GM23338 (cell line): ENCODE measurements at regions not wholly inside any gene's neighbourhood (a gene's known extent, or its start where the extent isn't known, plus 50 kb on each side); places are given as distances from the start of the nearest gene placed in this dataset.

ENCODE experiments used
- ATAC-seq: fragments of 200-7000 bp; cut with Tn5 transposase; 3 replicates; pipeline ENCODE4 v1.9.1; 2020
- DNase-seq: peaks from one replicate; pipeline ENCODE4 v3.0.0-alpha.2; 2015; ENCODE audit warnings: low spot score
- H2AFZ ChIP-seq: fragments of 200-600 bp; sonication (generic); 2 replicates; pipeline ENCODE4 v1.8.0; 2016; ENCODE audit warnings: antibody characterized with exemption, mild to moderate bottlenecking, moderate library complexity
- H3F3A ChIP-seq: fragments of 200-600 bp; sonication (generic); replicated peaks from 2 replicates; pipeline ENCODE4 v1.8.0; 2017; ENCODE audit warnings: antibody characterized with exemption, mixed run types, low read depth
- H3K27ac ChIP-seq: fragments of 200-600 bp; sonication (generic); 2 replicates; pipeline ENCODE4 v1.6.1; 2016; ENCODE audit warnings: low read depth
- H3K27me3 ChIP-seq: fragments of 200-600 bp; sonication (generic); 2 replicates; pipeline ENCODE4 v1.8.0; 2016; ENCODE audit warnings: mild to moderate bottlenecking, mixed run types, moderate library complexity; ENCODE audit not compliant: insufficient read depth
- H3K36me3 ChIP-seq: fragments of 200-600 bp; sonication (generic); 2 replicates; pipeline ENCODE4 v1.8.0; 2016; ENCODE audit warnings: mild to moderate bottlenecking; ENCODE audit not compliant: insufficient read depth
- H3K4me1 ChIP-seq: fragments of 200-600 bp; sonication (generic); 2 replicates; pipeline ENCODE4 v1.8.0; 2016; ENCODE audit warnings: mild to moderate bottlenecking, moderate library complexity; ENCODE audit not compliant: insufficient read depth
- H3K4me2 ChIP-seq: fragments of 200-600 bp; sonication (generic); 2 replicates; pipeline ENCODE4 v1.7.1; 2017; ENCODE audit warnings: mixed run types
- H3K4me3 ChIP-seq: fragments of 200-600 bp; sonication (generic); 2 replicates; pipeline ENCODE4 v1.6.1; 2016; ENCODE audit warnings: mixed run types
- H3K79me2 ChIP-seq: fragments of 200-600 bp; sonication (generic); replicated peaks from 2 replicates; pipeline ENCODE4 v1.8.0; 2017; ENCODE audit warnings: mild to moderate bottlenecking; ENCODE audit not compliant: insufficient read depth
- H3K9me2 ChIP-seq: fragments of 200-600 bp; sonication (generic); 2 replicates; pipeline ENCODE4 v1.8.0; 2017; ENCODE audit not compliant: insufficient read depth
- H4K20me1 ChIP-seq: fragments of 200-600 bp; sonication (generic); replicated peaks from 2 replicates; pipeline ENCODE4 v1.8.0; 2017; ENCODE audit warnings: mild to moderate bottlenecking; ENCODE audit not compliant: insufficient read depth
- H3K27ac Mint-ChIP-seq: 2 replicates; pipeline ENCODE4 v1.8.0; 2020; ENCODE audit warnings: inconsistent platforms, mild to moderate bottlenecking, moderate library complexity, mixed read lengths
- H3K27me3 Mint-ChIP-seq: 3 replicates; pipeline ENCODE4 v1.8.0; 2022; ENCODE audit warnings: low read depth, mild to moderate bottlenecking, moderate library complexity, mixed read lengths, inconsistent platforms; ENCODE audit not compliant: insufficient read depth, poor library complexity
- H3K36me3 Mint-ChIP-seq: 3 replicates; pipeline ENCODE4 v1.8.0; 2021; ENCODE audit warnings: low read depth, mild to moderate bottlenecking, inconsistent platforms, moderate library complexity, mixed read lengths
- H3K4me1 Mint-ChIP-seq: 3 replicates; pipeline ENCODE4 v1.8.0; 2020; ENCODE audit warnings: mild to moderate bottlenecking, inconsistent platforms, mixed read lengths
- H3K4me3 Mint-ChIP-seq: 3 replicates; pipeline ENCODE4 v1.8.0; 2021; ENCODE audit warnings: moderate library complexity, mild to moderate bottlenecking, inconsistent platforms, mixed read lengths
- H3K9me3 Mint-ChIP-seq: 3 replicates; pipeline ENCODE4 v1.8.0; 2020; ENCODE audit warnings: moderate library complexity, mild to moderate bottlenecking, inconsistent platforms, mixed read lengths
- CREB1 ChIP-seq: fragments of 250-450 bp; sonication (Bioruptor Pico); IDR thresholded peaks from 2 replicates; pipeline ENCODE4 v1.5.0; 2020; ENCODE audit warnings: low read depth, mild to moderate bottlenecking, moderate library complexity
- CTCF ChIP-seq, 2 experiments: fragments of 200-600 bp in 1 of 2; sonication (generic) in 1 of 2; conservative IDR thresholded peaks; 2 replicates each; pipeline versions ENCODE4 v1.5.1 to v1.6.1; 2016 to 2017; ENCODE audit warnings: antibody characterized with exemption in 2 of 2, low read depth in 2 of 2, mild to moderate bottlenecking in 2 of 2, moderate library complexity in 1 of 2
- EZH2 ChIP-seq: fragments of 200-600 bp; sonication (generic); IDR thresholded peaks from one replicate; pipeline ENCODE4 v1.8.0; 2017; ENCODE audit warnings: antibody characterized with exemption, mild to moderate bottlenecking, low read depth; ENCODE audit not compliant: unreplicated experiment
- EZH2phosphoT487 ChIP-seq: fragments of 200-600 bp; sonication (generic); IDR thresholded peaks from one replicate; pipeline ENCODE4 v1.8.1; 2018; ENCODE audit warnings: antibody characterized with exemption; ENCODE audit not compliant: unreplicated experiment
- JUNB ChIP-seq: IDR thresholded peaks from one replicate; pipeline ENCODE4 v1.6.1; 2016; ENCODE audit warnings: antibody characterized with exemption; ENCODE audit not compliant: unreplicated experiment
- NANOG ChIP-seq: IDR thresholded peaks from 2 replicates; pipeline ENCODE4 v1.6.1; 2016; ENCODE audit warnings: antibody characterized with exemption, borderline replicate concordance
- POLR2AphosphoS5 ChIP-seq: IDR thresholded peaks from 2 replicates; pipeline ENCODE4 v1.6.1; 2016; ENCODE audit warnings: antibody characterized with exemption, low read depth
- STAT1 ChIP-seq: IDR thresholded peaks from one replicate; pipeline ENCODE4 v1.6.1; 2016; ENCODE audit warnings: antibody characterized with exemption; ENCODE audit not compliant: unreplicated experiment
- ZNF114 ChIP-seq: fragments of 250-450 bp; sonication (Bioruptor Pico); IDR thresholded peaks from 2 replicates; pipeline ENCODE4 v1.5.0; 2020; ENCODE audit warnings: mild to moderate bottlenecking, moderate library complexity
- ZNF462 ChIP-seq: fragments of 250-450 bp; sonication (Bioruptor Pico); IDR thresholded peaks from 2 replicates; pipeline ENCODE4 v1.5.0; 2020; ENCODE audit warnings: mild to moderate bottlenecking, moderate library complexity
- TF ChIP-seq, protein P1 (sequence below): IDR thresholded peaks from one replicate; pipeline ENCODE4 v1.6.1; 2018; ENCODE audit warnings: antibody characterized with exemption; ENCODE audit not compliant: unreplicated experiment
- TF ChIP-seq, protein P2 (sequence below): IDR thresholded peaks from 2 replicates; pipeline ENCODE4 v1.6.1; 2016; ENCODE audit warnings: antibody characterized with exemption

DNA sequence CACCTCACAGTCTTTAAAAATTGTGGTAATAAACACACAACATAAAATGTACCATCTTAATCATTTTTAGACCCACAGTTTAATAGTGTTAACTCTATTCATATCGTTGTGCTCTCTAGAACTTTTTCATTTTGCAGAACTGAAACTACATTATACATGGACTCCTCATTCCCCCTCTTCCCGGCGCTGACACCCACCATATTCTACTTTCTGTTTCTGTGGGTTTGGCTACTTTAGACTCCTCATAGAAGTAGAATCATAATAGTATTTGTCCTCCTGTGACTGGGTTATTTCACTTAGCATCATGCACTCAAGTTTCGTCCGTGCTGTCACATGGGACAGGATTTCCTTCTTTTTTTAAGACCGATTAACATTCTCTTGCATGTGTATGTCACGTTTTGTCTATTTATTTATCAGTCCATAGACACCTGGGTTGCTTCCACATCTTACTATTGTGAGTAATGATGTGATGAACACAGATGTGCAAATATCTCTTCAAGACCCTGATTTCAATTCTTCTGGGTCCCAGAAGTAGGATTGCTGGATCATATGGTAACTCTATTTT, 62.9 kb upstream of the TMPRSS2 start:
- Mint-ChIP-seq H3K27me3 (peaks cover 7% of the 10 kb centered on the region), H3K4me3 (no peak overlapping the region)
- no peaks in the 10 kb centered on the region for H3K36me3 ChIP-seq

More for the DNA sequence above, 62.9 kb upstream of the TMPRSS2 start:
- no peak for TF ChIP-seq STAT1
- TF ChIP-seq CTCF (conservative IDR thresholded peaks at IDR 0.05; ENCODE audit: low read depth in 2 of 2) = no peak
- TF ChIP-seq, protein P1, sequence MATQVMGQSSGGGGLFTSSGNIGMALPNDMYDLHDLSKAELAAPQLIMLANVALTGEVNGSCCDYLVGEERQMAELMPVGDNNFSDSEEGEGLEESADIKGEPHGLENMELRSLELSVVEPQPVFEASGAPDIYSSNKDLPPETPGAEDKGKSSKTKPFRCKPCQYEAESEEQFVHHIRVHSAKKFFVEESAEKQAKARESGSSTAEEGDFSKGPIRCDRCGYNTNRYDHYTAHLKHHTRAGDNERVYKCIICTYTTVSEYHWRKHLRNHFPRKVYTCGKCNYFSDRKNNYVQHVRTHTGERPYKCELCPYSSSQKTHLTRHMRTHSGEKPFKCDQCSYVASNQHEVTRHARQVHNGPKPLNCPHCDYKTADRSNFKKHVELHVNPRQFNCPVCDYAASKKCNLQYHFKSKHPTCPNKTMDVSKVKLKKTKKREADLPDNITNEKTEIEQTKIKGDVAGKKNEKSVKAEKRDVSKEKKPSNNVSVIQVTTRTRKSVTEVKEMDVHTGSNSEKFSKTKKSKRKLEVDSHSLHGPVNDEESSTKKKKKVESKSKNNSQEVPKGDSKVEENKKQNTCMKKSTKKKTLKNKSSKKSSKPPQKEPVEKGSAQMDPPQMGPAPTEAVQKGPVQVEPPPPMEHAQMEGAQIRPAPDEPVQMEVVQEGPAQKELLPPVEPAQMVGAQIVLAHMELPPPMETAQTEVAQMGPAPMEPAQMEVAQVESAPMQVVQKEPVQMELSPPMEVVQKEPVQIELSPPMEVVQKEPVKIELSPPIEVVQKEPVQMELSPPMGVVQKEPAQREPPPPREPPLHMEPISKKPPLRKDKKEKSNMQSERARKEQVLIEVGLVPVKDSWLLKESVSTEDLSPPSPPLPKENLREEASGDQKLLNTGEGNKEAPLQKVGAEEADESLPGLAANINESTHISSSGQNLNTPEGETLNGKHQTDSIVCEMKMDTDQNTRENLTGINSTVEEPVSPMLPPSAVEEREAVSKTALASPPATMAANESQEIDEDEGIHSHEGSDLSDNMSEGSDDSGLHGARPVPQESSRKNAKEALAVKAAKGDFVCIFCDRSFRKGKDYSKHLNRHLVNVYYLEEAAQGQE = no peak
- TF ChIP-seq EZH2phosphoT487 = no peak
- TF ChIP-seq ZNF462 = no peak
- TF ChIP-seq, protein P2, sequence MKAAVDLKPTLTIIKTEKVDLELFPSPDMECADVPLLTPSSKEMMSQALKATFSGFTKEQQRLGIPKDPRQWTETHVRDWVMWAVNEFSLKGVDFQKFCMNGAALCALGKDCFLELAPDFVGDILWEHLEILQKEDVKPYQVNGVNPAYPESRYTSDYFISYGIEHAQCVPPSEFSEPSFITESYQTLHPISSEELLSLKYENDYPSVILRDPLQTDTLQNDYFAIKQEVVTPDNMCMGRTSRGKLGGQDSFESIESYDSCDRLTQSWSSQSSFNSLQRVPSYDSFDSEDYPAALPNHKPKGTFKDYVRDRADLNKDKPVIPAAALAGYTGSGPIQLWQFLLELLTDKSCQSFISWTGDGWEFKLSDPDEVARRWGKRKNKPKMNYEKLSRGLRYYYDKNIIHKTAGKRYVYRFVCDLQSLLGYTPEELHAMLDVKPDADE = no peak
- no peak for TF ChIP-seq ZNF114 (CRISPR knock-in tag)
- TF ChIP-seq EZH2 = no peak
- no peak for TF ChIP-seq JUNB
- no peak for TF ChIP-seq CREB1 (CRISPR knock-in tag)
- TF ChIP-seq POLR2AphosphoS5 = no peak
- TF ChIP-seq NANOG = no peak
- no peak overlapping the region for H3K27ac ChIP-seq
- no peak overlapping the region for H3K4me3 ChIP-seq
- no peak for ATAC-seq
- H4K20me1 ChIP-seq = no peaks in the 10 kb centered on the region
- H3K9me2 ChIP-seq = 0 out of 2 replicates have a peak, but pooled peaks cover 3% of the 10 kb centered on the region
- Mint-ChIP-seq H3K27ac (no peak overlapping the region), H3K9me3 (peaks cover 20% of the 10 kb centered on the region), H3K4me1 (no peaks in the 10 kb centered on the region), H3K36me3 (peaks cover 4% of the 10 kb centered on the region; the same call in 2 of the 3 replicates)
- no peak for DNase-seq
- no peaks in the 10 kb centered on the region for H3K79me2 ChIP-seq
- no peak overlapping the region for H2AFZ ChIP-seq
- no peak overlapping the region for H3K4me2 ChIP-seq
- H3F3A ChIP-seq = no peaks in the 10 kb centered on the region
- H3K27me3 ChIP-seq = no peaks in the 10 kb centered on the region
- H3K4me1 ChIP-seq = no peaks in the 10 kb centered on the region
